Left forelimb (tissue), 1 donor: ENCODE measurements at regions not wholly inside any gene's neighbourhood (a gene's known extent, or its start where the extent isn't known, plus 50 kb on each side); places are given as distances from the start of the nearest gene placed in this dataset.
"Not testable (repeated sequence)": the region's sequence is repeated elsewhere in the genome, so short reads cannot be mapped to it uniquely, and the experiment has no call there.

Experiments
- DNase-seq: peaks from one replicate; pipeline ENCODE4 v3.0.0-alpha.2; 2018; ENCODE audit warnings: low spot score

- DNase-seq = no peak
Measured at GRCh38 chr7:153407291-153408046, 644.7 kb upstream of the DPP6 start.

- DNase-seq = no peak
Measured at GRCh38 chr7:153408360-153409335, 643.5 kb upstream of the DPP6 start.

GRCh38 chr7:153409567-153410342 lies 642.4 kb upstream of the DPP6 start:
- not testable (repeated sequence) for DNase-seq

GRCh38 chr7:153410997-153411642 lies 641.1 kb upstream of the DPP6 start:
- DNase-seq = not testable (repeated sequence)

GRCh38 chr7:153412114-153412823 lies 639.9 kb upstream of the DPP6 start:
- not testable (repeated sequence) for DNase-seq

- not testable (repeated sequence) for DNase-seq
Measured at GRCh38 chr7:153412824-153413198, 639.4 kb upstream of the DPP6 start.

GRCh38 chr7:153413199-153413539 lies 639.0 kb upstream of the DPP6 start:
- no peak for DNase-seq

GRCh38 chr7:153413540-153414287 lies 638.5 kb upstream of the DPP6 start:
- no peak for DNase-seq

- no peak for DNase-seq
Measured at GRCh38 chr7:153414288-153414629, 637.9 kb upstream of the DPP6 start.

GRCh38 chr7:153415632-153416031 lies 636.6 kb upstream of the DPP6 start:
- DNase-seq = no peak

GRCh38 chr7:153422291-153423209 lies 629.6 kb upstream of the DPP6 start:
- DNase-seq = no peak

- DNase-seq = no peak
Measured at GRCh38 chr7:153423210-153423590, 629.0 kb upstream of the DPP6 start.

GRCh38 chr7:153430931-153431330 lies 621.3 kb upstream of the DPP6 start:
- DNase-seq = no peak

GRCh38 chr7:153432063-153432462 lies 620.1 kb upstream of the DPP6 start:
- DNase-seq = no peak

GRCh38 chr7:153433223-153433622 lies 619.0 kb upstream of the DPP6 start:
- no peak for DNase-seq

GRCh38 chr7:153440715-153441114 lies 611.5 kb upstream of the DPP6 start:
- DNase-seq = no peak

- no peak for DNase-seq
Measured at GRCh38 chr7:153443032-153443701, 609.0 kb upstream of the DPP6 start.

- no peak for DNase-seq
Measured at GRCh38 chr7:153444641-153445040, 607.6 kb upstream of the DPP6 start.

GRCh38 chr7:153445641-153446040 lies 606.6 kb upstream of the DPP6 start:
- no peak for DNase-seq
